A549 (cell line): ENCODE measurements at regions not wholly inside any gene's neighbourhood (a gene's known extent, or its start where the extent isn't known, plus 50 kb on each side); places are given as distances from the start of the nearest gene placed in this dataset.

Source experiments
- CTCF ChIP-seq: fragments of >200 bp; sonication (Bioruptor Twin); formaldehyde crosslinking; IDR thresholded peaks from 3 replicates; pipeline ENCODE4 v1.5.1; 2016
- HMGXB4 ChIP-seq: fragments of 250-450 bp; sonication (Bioruptor Pico); IDR thresholded peaks from 2 replicates; pipeline ENCODE4 v1.5.0; 2021; ENCODE audit warnings: mild to moderate bottlenecking, moderate library complexity, borderline replicate concordance
- JUNB ChIP-seq: fragments of >200 bp; sonication (Bioruptor Twin); formaldehyde crosslinking; IDR thresholded peaks from 2 replicates; pipeline ENCODE4 v1.6.1; 2016
- MAZ ChIP-seq: fragments of 150-350 bp; IDR thresholded peaks from 2 replicates; pipeline ENCODE4 v1.6.1; 2014; ENCODE audit warnings: antibody characterized with exemption, low read depth, low read length, borderline replicate concordance
- POLR2A ChIP-seq: IDR thresholded peaks from 2 replicates; pipeline ENCODE4 v1.6.1; 2012; ENCODE audit warnings: mild to moderate bottlenecking, low read length
- POLR2AphosphoS2 ChIP-seq: conservative IDR thresholded peaks from 2 replicates; pipeline ENCODE4 v1.6.1; 2012; ENCODE audit warnings: low read length, improper control_type of control experiment, inconsistent platforms

- TF ChIP-seq CTCF (no peak), MAZ (no peak), JUNB (no peak), HMGXB4 (CRISPR knock-in tag) (no peak), POLR2AphosphoS2 (no peak), POLR2A (no peak)
Measured at GRCh38 chr4:128358913-128359279, 71.3 kb upstream of the PGRMC2 start.
